Nucleus accumbens (tissue), 56 donors: ENCODE measurements at regions not wholly inside any gene's neighbourhood (a gene's known extent, or its start where the extent isn't known, plus 50 kb on each side); places are given as distances from the start of the nearest gene placed in this dataset.

Source experiments
- DNase-seq, 56 donors: peaks; one replicate each; lab custom pipeline; 2025; lab: John Stamatoyannopoulos, UW

DNA sequence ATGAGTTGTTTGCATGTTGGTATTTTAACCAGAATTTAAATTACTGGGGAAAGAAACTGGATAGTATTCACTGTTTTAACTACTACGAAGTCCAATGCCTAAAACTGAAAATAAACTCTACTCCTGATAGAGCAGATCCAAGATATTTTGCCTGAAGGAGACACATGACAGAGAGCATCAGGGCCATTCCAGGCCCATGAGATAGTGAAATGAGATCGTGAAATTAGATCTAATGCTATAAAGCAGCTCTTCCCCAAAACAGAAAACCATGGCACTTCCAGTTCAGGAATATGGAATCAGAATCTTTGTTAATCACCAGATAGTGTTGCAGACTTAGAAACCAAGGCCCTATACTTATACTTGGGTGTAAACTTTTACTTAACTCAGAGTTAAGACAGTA lies 124.3 kb upstream of the CACNA2D1 start:
- DNase-seq: no peak

DNA sequence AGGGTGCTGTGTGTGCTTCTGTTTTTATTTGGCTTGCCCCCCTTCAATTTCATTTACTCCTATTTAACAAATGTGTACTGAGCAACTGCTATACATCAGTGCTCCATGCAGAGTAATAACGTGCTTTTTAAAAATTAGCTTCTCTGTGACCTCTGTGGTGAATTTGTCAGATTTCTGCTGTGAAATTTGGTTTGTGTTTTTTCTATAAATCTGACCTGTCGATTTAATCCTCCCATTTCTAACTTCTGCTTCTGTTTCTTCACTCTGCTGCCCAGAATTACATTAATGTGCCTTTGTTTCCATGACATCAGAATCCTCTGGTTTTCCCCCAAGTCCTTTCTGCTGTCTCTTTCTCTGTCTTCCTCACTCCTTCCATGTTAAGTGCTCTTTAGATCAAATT lies 123.8 kb upstream of the CACNA2D1 start:
- DNase-seq: no peak

DNA sequence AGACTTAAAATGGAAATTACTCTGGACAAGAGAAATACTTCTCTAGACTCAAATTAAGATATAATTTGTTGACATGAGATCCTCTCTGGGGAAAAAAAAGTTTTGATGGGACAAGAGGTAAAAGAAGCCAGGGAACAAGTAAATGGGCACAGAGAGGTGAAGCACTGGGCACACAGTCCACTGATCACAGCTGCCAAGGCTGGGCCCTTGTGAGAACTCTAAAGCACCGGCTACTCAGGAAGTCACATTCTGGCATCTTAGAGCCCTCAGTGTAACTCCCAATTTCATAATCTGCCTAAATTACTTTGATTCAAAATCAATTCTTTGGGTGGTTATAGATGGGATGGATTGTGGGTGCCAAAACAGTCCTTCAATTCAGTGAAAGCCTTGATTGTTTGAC lies 123.2 kb upstream of the CACNA2D1 start:
- peak in 6 of 56 donors; percentile 0 to 21 (median 2) for DNase-seq

DNA sequence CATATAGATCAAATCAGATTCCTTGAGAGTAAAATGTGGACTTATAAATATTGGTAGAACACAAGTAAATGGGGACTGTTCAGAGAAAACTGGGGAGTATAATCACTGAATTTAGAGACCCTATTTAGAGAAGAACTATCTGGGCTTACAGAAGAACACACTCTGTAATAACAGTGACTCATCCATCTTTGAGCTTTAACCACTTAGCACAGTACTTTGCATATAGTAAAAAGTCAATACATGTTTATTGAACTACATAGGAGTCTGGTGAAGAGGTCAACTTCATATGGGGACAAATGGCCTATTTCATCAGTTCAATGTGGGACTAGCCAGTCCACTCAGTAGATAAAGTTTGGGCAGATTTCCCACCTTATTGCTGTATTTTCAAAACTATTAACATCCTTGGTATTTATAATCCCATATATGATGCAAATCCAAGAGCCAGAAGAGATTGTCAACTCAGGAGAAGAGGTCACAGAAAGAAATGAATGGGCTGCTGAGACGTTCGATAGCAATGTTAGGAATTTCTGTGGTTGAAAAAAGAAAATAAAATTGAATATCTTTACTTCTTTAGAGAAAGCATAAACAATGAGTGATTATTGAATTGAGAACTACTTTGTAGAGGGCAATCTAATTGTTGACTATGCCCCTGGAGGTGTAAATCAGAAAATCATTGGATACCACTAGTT lies 119.3 kb upstream of the CACNA2D1 start:
- no peak for DNase-seq

DNA sequence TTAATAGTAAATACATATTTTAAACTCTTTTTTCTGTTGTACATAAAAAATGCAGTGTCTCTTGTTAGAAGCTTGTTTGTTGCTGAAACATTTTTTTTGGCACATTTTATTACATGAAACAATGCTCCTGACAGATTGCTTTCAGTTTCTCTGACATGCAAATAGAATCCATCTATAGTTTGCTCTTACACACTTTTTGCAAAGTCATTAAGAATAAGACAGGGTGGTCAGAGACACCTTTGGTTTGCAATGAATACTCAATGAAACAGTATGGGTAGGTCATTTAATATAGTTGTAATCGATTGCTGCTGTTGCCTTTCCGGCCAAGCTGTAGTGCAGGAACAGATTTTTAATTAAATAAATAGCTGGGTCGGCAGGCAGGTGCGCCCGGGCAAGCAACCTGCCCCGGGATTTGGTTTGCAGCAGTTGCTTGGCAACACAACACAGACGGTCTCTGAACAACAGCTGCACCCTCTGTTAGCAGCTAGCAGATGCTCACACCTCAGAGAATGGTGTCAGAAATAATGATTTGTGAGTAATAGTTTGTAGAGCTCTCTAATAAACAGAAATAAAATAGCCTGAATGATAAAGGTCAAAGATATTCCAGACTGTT lies 115.7 kb upstream of the CACNA2D1 start:
- DNase-seq: peak in 20 of 56 donors; percentile 1 to 47 (median 10)

DNA sequence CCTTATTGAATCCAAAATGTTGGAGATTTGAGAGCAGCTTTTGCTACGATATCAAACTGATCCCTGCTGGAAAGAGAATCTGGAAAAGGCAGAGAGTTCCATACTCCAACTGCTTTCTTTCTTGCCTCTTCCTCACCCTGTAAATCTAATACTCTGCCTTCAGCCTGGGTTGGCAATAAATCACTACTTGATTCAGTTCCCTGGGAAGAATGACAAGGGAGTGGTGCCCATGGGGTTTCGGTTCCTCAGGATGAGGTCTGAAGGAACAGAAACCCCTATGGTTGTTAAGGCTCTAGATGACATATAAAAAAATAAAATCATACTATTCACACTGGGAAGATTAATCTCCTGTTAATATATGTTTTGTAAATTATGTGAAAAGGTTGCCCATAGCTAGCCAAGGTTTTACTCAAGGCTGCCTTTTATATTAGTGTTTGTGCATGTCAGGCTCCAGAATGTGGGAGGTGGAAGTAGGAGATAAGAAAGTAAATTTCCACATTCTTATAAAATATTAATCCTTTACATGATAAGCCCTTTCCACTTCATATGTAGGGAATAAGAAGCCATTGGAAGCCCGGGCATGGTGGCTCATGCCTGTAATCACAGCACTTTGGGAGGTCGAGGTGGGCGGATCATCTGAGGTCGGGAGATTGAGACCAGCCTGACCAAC lies 106.2 kb upstream of the CACNA2D1 start:
- DNase-seq: no peak

DNA sequence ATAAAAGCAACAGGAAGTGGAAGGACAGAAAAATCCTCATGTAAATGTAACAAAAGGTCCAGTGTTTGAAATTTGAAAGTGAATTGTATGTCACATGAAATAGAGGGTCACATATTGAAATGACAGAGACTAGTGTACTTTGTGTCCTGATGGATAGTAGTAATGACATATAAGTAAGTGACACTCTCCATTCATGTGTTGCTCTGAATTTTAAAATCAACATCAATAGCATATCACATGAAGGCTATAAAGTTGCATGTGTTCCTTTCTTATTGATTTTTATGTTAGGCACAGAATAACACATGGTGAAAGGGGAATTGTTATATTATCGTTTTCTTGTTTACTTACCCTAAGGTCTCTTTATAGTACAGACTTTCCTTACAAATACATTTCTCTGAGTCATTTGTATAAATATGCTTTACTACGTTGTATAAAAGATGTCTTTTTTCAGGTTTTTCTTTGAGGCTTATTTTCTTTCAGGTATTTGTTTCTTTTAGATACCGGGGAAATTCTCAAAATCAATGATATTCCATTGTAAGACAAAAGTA lies 104.6 kb upstream of the CACNA2D1 start:
- DNase-seq: no peak

DNA sequence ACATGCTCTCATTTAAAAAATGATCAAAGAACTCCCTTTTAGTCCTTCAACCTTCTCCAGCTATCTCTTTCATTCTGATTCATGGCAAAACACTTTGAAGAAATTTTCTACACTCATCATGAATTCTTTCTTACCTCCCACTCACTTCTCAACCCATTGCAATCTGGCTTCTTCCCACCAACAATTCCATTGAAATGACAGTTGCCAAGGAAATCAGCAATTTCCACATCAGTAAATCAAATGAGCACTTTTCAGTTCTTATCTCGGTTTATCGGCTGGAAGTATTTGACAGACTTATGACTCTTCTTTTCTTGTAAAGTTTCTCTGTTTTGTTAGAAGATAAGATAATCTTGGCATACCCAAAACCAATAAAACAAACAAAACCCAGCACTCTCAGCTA lies 99.1 kb upstream of the CACNA2D1 start:
- no peak for DNase-seq

DNA sequence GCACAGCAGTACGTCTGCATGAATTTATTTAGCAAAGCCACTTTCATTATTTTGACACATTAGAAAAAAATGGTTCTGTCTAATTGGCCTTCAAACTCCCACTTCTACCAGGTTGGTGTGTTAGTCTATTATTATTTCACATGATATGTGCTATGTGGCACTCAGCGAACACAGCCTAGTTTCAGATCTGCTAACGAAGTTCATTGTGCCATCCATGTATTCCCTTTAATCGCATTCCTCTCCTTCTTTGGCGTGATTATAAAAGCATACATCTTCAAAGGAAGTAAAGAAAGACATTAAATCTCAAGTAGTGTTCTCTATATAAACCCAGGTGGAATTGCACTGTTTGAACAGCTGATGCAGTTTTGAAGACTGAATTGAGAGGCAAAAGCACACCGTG lies 96.4 kb upstream of the CACNA2D1 start:
- DNase-seq: no peak

DNA sequence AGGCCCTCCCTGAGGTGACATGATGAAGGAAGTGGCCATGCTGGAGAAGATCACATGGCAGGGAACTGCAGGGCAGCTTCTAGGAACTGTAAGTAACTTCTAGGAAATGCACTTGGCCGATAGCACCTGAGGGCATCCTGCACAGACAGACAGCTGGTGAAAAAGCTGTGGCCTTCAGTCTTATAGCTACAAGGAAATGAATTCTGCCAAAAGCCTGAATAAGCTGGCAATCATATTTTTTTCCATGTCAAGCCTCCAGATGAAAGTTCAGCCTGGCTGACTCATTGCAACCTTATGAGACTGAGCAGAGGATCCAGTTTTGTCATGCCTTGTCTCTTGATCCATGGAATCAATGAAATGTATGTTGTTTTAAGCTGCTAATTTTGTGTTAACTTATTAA lies 91.1 kb upstream of the CACNA2D1 start:
- no peak for DNase-seq

DNA sequence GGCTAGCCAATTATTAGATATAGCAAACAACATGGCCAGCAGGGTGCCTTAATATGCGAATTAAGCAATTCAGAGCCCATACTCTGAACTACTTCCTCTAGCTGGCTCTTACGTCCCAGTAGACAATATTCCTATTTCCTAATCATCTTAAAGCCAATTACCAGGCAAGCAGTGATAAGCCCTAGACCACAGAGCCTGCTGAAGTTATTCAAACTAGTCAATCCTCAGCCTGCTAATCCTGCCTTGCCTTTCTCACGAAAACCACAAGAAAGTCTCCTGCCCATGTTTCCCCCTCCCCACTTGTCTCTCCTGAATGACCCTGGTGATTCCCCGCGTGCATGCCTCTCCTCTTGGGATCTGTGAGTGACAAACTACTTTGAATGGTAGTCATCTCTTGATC lies 86.8 kb upstream of the CACNA2D1 start:
- no peak for DNase-seq

DNA sequence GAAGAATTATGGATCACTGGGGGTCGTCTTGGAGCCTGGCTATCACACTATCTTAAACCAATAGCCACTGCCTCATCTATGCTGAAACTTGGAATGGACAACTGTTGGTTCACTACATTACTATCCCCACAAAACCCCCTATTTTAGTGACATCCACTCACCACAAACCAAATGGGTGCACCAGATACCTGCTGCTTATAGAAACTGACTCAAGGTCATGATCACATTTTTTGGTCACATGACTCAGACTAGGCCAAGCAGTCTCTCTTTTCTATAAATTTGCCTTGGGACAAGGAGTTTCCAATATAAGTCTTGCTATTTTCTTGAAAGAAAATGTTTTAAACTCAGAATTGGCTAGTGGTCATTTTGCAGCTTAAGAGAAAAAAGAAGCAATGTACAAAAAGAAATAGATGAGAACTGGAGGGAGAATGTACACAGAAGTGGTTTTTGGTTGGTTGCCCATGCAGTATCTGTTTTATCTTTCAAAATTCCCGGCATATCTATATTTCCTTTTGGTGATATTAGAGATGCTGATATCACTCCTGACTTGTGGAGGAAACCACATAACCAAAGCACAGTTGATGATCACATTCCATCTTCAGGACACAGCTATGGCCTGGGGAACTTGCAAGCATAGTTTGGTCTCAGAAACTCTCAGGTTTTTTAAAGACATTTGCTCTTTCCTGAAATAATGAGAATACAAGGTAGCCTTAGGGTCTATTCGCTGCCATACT lies 85.2 kb upstream of the CACNA2D1 start:
- DNase-seq: no peak

DNA sequence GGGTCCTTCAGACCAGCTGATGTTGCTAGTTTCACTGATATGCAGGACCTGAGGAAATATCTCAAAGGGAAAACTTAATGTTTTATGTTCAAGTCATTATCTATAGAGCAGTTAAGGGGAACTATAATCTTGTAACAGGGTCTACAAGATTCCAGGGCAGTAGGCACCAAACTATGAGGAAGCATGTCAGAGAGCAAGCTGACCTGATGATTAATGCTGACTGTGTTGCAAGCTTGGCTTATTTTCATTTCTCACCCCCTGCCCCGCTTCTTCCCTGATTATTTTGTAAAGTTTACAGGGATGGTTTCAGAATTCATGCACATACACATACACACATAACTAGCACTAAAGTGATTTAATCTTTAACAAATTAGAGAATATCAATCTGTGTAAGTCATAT lies 84.3 kb upstream of the CACNA2D1 start:
- DNase-seq: no peak

DNA sequence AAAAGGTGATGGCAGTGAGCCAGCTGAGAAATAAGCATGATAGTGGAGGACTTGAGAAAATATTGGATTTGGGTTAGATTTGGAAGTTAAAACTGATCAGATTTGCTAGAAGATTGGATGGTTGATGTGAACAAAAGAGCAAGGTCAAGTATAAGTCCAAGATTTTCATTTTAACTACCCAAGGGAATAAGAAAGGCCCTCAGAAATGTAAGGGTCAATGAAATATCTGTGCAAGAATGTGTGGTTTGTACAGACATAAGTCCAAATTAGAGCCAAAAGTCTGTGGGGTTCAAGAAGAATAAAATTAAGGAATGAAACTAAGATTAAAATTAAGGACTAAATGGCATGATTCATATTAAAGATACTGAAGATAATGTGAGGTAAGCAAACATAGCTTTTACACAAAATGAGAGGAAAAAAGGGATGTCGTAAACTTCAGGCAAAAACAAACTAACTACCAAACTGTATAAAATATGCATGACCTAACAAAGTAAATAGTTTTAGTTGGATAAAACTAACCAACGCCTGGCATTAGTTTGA lies 78.4 kb upstream of the CACNA2D1 start:
- no peak for DNase-seq

DNA sequence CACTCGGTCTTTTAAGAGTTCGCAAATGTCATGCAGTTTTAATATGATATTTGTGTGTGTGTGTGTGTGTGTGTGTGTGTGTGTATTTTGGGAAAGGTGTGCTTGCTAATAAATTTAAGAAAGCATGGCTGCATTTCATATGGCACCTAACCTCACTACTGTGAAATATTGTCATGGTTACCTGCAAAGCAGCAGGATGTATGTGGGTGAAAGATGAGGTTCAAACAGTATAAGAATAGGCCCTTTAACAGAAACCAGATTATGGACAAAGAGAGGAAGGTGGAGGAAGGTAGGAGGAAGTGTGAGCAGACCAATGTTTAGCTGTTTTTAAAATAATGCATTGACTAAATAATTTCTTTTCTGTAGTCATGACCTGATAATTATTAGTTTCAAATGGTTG lies 73.5 kb upstream of the CACNA2D1 start:
- no peak for DNase-seq

DNA sequence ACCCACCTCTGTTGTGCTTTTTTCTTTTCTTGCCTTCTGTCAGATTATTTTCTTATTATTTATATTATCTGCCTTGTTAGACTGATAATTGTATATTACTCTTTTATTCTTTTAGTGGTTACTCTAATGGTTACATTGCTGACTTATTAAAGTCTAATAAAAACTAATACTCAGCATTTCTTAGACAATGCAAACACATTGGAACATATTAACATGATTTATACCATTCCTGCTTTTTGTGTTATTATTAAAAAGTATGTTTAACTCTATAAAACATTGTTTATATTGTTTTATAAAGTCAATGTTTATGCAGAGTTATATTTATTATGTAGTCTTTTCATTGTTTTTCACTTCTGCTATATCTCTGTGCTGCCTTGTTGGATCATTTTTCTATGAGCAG lies 68.0 kb upstream of the CACNA2D1 start:
- DNase-seq: no peak

DNA sequence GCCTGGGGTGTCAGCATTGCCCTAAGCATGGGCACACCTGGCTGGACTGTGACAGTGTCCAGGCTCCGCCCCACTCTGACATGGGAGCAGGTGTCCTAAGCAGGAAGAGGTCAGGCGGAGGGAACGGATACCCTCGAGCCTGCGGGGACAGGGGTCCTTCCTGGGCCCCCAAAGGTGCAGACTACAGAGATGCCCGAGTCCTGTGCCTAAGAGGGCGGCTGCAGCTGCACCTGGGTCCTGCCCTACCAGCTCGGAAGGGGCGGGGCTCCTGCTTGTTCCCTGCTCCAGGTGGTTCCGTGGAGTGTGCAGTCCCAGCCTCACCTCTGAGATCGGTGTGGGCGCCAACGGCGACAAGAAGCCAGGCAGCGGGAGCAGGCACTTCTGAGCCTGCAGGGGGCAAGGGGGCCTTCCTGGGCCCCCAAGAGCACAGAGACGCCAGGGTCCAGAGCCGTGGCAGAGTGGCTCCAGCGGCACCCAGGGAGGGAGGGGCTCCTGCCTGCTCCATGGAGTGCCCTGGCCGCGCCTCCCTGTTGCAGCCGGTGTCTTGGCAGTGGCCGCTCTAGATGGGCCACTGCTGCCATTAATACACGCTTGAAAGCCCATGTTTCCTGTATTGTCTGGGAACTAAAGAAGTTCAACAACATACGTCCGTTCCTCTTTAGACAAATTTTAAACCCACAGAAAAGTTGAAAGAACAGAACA lies 64.5 kb upstream of the CACNA2D1 start:
- DNase-seq: no peak

DNA sequence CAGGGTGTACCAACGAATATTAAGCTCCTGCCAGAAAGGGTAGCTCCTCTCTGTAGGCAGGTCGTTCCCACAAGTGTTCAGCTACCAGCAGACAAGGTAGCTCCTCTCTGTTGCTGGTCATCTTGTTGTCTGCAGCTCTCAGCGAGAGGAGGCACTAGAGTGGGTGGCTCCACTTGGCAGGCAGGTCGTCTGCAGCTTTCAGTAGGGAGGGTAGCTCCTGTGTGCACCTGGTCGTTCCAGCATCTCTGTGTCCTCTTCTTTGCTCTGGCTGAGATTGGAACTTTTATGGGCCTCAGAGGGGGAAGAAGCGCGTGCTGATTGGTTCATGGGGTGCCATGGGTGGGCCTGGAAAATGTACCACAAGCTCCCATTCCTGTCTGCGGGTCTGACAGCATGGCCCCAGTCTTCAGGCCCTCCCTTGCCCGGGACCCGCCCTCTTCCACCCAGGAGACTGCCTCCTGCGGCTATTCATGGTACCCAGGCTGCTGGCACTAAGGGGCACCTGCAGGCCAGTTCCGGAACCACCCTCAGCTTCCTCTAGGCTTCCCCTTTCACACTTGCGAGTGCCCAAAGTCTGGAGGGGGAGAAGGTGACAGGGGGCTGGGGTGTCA lies 63.9 kb upstream of the CACNA2D1 start:
- DNase-seq: no peak

DNA sequence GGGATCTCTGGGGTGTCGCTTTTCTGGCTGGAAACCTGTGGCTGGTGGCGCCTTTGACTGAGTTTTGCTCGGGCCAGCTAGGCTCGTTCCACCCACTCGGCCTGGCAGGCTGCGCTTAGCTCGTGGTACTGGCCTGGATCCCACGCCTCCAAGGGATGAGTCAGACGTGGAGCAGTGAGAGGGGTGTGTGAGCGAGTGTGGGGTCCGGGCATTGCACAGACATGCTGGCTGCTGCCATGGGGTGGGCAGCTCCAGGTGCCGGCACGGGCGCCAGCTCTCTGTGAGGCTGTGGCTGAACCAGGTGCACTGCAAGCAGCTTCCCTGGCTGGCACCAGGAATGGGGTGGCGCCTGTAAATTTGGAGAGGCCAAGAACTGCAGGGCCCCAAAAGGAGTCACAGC lies 63.1 kb upstream of the CACNA2D1 start:
- DNase-seq: peak in 7 of 56 donors; percentile 1 to 29 (median 3)

DNA sequence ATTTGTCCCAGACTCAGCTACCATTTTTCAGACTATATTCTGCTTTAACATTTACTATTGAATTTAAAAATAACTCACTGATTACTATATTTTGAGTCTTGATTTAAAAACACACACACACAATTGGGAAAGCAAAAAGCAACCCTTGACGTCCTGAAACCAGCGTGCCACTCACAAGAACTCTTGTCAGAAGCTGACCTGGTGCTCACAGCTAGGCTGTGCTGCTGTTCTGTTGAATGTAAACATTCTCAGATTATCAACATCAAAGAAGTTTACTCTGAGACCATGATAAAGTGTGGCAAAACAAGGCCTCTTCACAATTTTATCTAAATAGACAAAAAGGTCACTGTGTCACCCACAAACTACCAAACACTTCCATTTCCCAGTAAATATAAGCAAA lies 62.6 kb upstream of the CACNA2D1 start:
- no peak for DNase-seq
